ENCODE measurements at regions not wholly inside any gene's neighbourhood (a gene's known extent, or its start where the extent isn't known, plus 50 kb on each side); places are given as distances from the start of the nearest gene placed in this dataset.

DNA sequence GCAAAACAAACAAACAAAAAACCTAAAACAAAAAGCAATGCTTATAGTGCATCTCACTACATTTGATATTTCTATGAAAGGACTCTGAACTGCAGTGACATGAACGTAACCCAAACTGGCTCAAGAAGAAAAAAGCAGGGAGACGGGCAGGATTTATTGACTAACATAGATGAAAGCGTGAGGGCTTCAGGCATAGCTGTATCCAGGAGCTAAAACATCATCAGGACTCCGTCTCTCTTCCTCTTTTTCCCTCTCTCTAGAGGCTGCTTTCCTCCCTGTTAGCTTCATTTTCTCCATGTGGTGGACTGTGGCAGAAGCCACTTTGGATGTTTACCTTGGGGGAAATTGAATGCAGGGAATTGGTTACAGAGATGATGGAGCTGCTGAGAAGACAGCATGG is 418.2 kb upstream of the PROK2 start:
- WGBS (ENCODE audit: insufficient coverage): 94% methylated on average over 4 of the region's 4 CpGs
- no peak for ATAC-seq

GRCh38 chr3:72200332-72200731 is 415.4 kb upstream of the PROK2 start:
- DNase-seq (no peak), ATAC-seq (no peak)
- Mint-ChIP-seq H3K36me3 (no peaks in the 10 kb centered on the region), H3K4me3 (no peak overlapping the region), H3K9me3 (peaks cover 0 to 2% of the 10 kb centered on the region in 2 donors), H3K4me1 (no peaks in the 10 kb centered on the region), H3K27me3 (ENCODE audit: low read depth in 2 of 2) (peaks cover 9 to 22% of the 10 kb centered on the region in 2 donors), H3K27ac (no peak overlapping the region)
- Histone ChIP-seq H3K4me3 (ENCODE audit: low read length) (no peak overlapping the region), H3K27me3 (ENCODE audit: control insufficient read depth, insufficient read depth, low read length) (no peaks in the 10 kb centered on the region), H3K36me3 (ENCODE audit: control insufficient read depth, insufficient read depth, low read length) (no peaks in the 10 kb centered on the region), H3K4me1 (ENCODE audit: control insufficient read depth, insufficient read depth, low read length) (no peaks in the 10 kb centered on the region), H3K27ac (ENCODE audit: low read length) (no peak overlapping the region), H3K9me3 (ENCODE audit: control insufficient read depth, insufficient read depth, low read length) (peaks cover 7% of the 10 kb centered on the region)
- TF ChIP-seq, protein P1, sequence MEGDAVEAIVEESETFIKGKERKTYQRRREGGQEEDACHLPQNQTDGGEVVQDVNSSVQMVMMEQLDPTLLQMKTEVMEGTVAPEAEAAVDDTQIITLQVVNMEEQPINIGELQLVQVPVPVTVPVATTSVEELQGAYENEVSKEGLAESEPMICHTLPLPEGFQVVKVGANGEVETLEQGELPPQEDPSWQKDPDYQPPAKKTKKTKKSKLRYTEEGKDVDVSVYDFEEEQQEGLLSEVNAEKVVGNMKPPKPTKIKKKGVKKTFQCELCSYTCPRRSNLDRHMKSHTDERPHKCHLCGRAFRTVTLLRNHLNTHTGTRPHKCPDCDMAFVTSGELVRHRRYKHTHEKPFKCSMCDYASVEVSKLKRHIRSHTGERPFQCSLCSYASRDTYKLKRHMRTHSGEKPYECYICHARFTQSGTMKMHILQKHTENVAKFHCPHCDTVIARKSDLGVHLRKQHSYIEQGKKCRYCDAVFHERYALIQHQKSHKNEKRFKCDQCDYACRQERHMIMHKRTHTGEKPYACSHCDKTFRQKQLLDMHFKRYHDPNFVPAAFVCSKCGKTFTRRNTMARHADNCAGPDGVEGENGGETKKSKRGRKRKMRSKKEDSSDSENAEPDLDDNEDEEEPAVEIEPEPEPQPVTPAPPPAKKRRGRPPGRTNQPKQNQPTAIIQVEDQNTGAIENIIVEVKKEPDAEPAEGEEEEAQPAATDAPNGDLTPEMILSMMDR (IDR thresholded peaks at IDR 0.05): no peak
- intact Hi-C loops (cut with micrococcal nuclease): no loop called here
- 91% methylated on average over 1 of the region's 1 CpG for WGBS (ENCODE audit: insufficient coverage)

More for the DNA sequence above, 418.2 kb upstream of the PROK2 start:
- Histone ChIP-seq H3K9me3 (ENCODE audit: control insufficient read depth, insufficient read depth, low read length) (peaks cover 7% of the 10 kb centered on the region), H3K27ac (ENCODE audit: low read length) (no peak overlapping the region), H3K36me3 (ENCODE audit: control insufficient read depth, insufficient read depth, low read length) (no peaks in the 10 kb centered on the region), H3K4me1 (ENCODE audit: control insufficient read depth, insufficient read depth, low read length) (no peaks in the 10 kb centered on the region), H3K4me3 (ENCODE audit: low read length) (no peak overlapping the region), H3K27me3 (ENCODE audit: control insufficient read depth, insufficient read depth, low read length) (no peaks in the 10 kb centered on the region)
- Mint-ChIP-seq H3K4me1 (no peaks in the 10 kb centered on the region), H3K36me3 (no peaks in the 10 kb centered on the region), H3K4me3 (no peak overlapping the region), H3K27me3 (ENCODE audit: low read depth in 2 of 2) (peaks cover 9 to 14% of the 10 kb centered on the region in 2 donors), H3K27ac (no peak overlapping the region), H3K9me3 (peaks cover 0 to 2% of the 10 kb centered on the region in 2 donors)
- TF ChIP-seq, protein P1 (IDR thresholded peaks at IDR 0.05): no peak
- DNase-seq: no peak
- intact Hi-C loops (cut with micrococcal nuclease): no loop called here

- no peaks in the 10 kb centered on the region for H3K4me1 Mint-ChIP-seq
- H3K27me3 Mint-ChIP-seq (ENCODE audit: low read depth in 2 of 2): peaks cover 9 to 22% of the 10 kb centered on the region in 2 donors
- 81% methylated on average over 2 of the region's 3 CpGs for WGBS (ENCODE audit: insufficient coverage)
- H3K4me1 ChIP-seq (ENCODE audit: control insufficient read depth, insufficient read depth, low read length): no peaks in the 10 kb centered on the region
- H3K36me3 Mint-ChIP-seq: no peaks in the 10 kb centered on the region
- H3K4me3 Mint-ChIP-seq: no peak overlapping the region
- TF ChIP-seq, protein P1 (IDR thresholded peaks at IDR 0.05): no peak
- H3K9me3 Mint-ChIP-seq: peaks cover 0 to 2% of the 10 kb centered on the region in 2 donors
- H3K9me3 ChIP-seq (ENCODE audit: control insufficient read depth, insufficient read depth, low read length): peaks cover 7% of the 10 kb centered on the region
- no peaks in the 10 kb centered on the region for H3K36me3 ChIP-seq (ENCODE audit: control insufficient read depth, insufficient read depth, low read length)
- no peak overlapping the region for H3K27ac ChIP-seq (ENCODE audit: low read length)
- intact Hi-C loops (cut with micrococcal nuclease): no loop called here
- no peak for DNase-seq
- no peaks in the 10 kb centered on the region for H3K27me3 ChIP-seq (ENCODE audit: control insufficient read depth, insufficient read depth, low read length)
- no peak for ATAC-seq
- H3K27ac Mint-ChIP-seq: no peak overlapping the region
- no peak overlapping the region for H3K4me3 ChIP-seq (ENCODE audit: low read length)
Observed at GRCh38 chr3:72199530-72199929, 414.6 kb upstream of the PROK2 start.

DNA sequence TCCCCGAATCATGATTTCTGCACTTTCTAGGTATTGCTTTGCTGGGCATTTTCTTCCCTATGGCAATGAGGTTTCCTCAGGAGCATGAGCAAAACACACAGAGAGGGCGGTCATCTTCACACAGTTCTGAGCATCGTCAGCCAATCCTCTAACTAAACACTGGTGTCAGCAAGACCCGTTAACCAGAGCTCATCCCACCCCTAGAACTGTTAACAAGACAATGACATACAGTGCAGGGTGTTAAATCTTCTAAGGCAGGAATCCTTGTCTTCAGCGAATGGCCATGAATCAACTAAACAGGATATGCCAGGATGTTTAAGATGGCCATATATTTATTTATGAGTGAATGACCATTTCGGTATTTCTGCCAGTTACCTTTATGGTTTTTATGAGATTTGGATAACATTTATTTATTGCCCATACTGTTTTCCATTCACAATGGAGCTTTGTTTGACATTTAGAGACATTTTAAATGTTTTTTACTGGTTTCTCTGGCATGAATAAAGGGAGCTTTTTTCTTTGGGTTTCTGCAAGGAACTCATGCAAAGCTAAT is 411.5 kb upstream of the PROK2 start:
- Mint-ChIP-seq H3K27ac (no peak overlapping the region), H3K27me3 (ENCODE audit: low read depth in 2 of 2) (peaks cover 7 to 14% of the 10 kb centered on the region in 2 donors), H3K36me3 (no peaks in the 10 kb centered on the region), H3K9me3 (no peaks in the 10 kb centered on the region), H3K4me1 (no peaks in the 10 kb centered on the region), H3K4me3 (no peak overlapping the region)
- TF ChIP-seq, protein P1 (IDR thresholded peaks at IDR 0.05): no peak
- H3K36me3 ChIP-seq (ENCODE audit: control insufficient read depth, insufficient read depth, low read length): no peaks in the 10 kb centered on the region
- H3K4me3 ChIP-seq (ENCODE audit: low read length): no peak overlapping the region
- ATAC-seq: no peak
- intact Hi-C loops (cut with micrococcal nuclease): no loop called here
- peaks cover 7% of the 10 kb centered on the region for H3K9me3 ChIP-seq (ENCODE audit: control insufficient read depth, insufficient read depth, low read length)
- H3K27ac ChIP-seq (ENCODE audit: low read length): no peak overlapping the region
- H3K27me3 ChIP-seq (ENCODE audit: control insufficient read depth, insufficient read depth, low read length): no peaks in the 10 kb centered on the region
- 92% methylated on average over 6 of the region's 6 CpGs for WGBS (ENCODE audit: insufficient coverage)
- no peaks in the 10 kb centered on the region for H3K4me1 ChIP-seq (ENCODE audit: control insufficient read depth, insufficient read depth, low read length)
- no peak for DNase-seq
